Fibroblast of the conjunctiva (primary cell): ENCODE measurements at regions not wholly inside any gene's neighbourhood (a gene's known extent, or its start where the extent isn't known, plus 50 kb on each side); places are given as distances from the start of the nearest gene placed in this dataset.

ENCODE experiments used
- DNase-seq: peaks from one replicate; pipeline ENCODE4 v3.0.0-alpha.2; 2010; ENCODE audit warnings: low read depth

GRCh38 chr2:106572541-106573450 is 85.6 kb downstream of the CD8B2 start:
- DNase-seq: no peak

DNA sequence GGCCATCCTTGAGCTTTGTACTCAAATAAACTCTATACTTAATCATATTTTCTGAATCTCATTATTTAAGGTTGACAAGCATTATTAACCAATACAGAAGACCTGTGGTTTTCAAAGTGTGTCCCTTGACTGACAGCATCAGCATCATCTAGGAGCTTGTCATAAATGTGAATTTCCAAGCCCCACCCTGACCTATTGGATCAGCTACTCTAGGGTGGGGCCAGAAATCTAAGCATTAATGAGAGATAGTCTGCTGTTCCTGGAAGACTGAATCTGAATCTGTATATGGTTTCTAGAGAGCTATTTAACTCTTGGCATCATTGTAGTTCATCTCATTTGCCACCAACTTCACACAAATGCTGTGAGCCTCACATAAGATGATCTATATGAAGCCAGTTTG is 86.6 kb downstream of the CD8B2 start:
- no peak for DNase-seq

DNA sequence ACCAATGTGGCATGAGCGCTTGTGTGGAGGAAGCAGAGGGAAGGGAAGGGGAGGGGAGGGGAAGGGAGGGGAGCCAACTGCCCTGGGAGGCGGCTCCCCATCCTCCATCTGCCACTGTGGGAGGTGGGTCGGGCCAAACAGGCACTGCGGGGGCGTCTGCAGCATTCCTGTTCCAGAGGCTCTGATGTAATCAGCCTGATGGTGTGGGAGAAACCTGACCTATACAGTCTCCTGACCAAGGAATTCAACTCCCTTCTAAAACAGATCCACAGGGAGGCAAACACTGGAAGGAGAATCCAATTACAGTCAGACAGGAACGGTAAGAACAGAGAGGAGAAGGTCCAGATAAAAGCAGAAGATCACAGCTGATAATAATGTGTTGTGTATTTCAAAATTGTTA is 88.8 kb downstream of the CD8B2 start:
- peak; percentile 28 for DNase-seq

DNA sequence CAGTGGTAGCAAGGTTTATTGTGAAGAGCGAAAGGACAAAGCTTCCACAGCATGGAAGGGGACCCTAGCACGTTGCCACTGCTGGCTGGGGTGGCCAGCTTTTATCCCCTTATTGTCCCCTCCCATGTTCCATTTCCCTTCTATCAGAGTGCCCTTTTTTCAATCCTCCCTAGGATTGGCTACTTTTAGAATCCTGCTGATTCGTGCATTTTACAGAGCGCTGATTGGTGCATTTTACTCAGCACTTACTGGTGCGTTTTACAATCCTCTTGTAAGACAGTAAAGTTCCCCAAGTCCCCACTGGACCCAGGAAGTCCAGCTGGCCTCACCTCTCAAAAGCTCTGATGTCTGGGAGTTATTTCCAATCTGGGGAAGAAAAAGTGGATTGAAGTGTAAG is 90.1 kb downstream of the CD8B2 start:
- DNase-seq: no peak

DNA sequence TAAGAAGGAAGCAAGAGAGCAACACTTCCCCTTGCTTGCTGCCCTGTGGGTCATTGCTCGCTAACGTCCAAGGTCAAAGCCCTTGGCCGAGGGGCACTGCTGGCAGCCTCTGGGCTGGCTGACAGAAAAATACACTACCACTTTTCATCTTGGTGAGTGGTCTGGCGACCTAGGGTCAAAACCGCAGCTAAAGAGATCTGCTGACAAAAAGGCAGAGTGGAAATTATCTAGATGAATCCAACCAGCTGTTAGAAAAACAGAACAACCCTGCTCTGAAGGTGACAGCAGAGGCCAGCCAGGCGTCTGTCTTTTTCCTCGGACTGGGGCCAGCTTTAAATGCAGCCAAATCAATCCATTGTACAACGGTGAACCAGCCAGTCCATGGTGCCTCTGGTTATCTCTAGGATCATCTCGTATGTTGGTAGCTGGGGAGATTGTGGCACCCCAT is 92.6 kb downstream of the CD8B2 start:
- no peak for DNase-seq

DNA sequence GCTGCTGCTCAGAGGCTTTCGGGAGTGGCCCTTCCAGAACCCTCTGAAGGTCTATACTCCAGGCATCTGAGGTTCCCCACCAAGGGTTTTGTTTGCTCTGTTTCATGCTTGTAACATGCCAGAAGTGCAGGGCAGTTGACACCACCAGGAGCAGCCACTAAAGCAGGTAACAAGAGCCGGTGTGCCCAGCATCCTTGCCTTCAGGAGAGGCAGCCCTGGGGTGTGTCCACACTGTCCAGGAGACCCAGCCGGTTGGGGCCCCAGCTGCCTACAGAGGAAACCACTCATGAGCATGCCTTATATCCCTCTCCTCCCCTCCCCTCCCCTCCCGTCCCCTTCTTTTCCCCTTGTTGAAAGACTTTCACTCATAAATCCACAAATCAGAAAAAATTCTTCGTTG is 93.1 kb downstream of the CD8B2 start:
- no peak for DNase-seq

DNA sequence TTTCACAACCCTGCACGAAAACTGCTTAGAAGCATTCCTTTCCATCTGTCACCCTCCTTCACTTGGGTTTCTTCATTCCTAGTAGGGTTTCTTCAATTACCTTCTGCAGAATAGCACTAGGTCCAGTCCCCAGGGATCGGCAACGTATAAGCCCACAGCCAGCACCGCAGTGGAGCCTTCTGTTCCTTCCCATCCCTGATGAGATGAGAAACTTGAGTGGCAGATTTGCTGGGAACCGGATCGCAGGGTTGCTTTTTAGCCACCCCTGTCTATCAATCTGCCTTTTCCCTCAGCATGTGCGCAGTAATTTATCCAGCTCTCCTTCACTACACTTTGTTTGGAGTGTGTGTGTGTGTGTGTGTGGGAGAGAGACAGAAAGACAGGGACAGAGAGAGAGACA is 94.2 kb downstream of the CD8B2 start:
- DNase-seq: no peak

GRCh38 chr2:106581755-106582147 is 94.6 kb downstream of the CD8B2 start:
- DNase-seq: no peak

DNA sequence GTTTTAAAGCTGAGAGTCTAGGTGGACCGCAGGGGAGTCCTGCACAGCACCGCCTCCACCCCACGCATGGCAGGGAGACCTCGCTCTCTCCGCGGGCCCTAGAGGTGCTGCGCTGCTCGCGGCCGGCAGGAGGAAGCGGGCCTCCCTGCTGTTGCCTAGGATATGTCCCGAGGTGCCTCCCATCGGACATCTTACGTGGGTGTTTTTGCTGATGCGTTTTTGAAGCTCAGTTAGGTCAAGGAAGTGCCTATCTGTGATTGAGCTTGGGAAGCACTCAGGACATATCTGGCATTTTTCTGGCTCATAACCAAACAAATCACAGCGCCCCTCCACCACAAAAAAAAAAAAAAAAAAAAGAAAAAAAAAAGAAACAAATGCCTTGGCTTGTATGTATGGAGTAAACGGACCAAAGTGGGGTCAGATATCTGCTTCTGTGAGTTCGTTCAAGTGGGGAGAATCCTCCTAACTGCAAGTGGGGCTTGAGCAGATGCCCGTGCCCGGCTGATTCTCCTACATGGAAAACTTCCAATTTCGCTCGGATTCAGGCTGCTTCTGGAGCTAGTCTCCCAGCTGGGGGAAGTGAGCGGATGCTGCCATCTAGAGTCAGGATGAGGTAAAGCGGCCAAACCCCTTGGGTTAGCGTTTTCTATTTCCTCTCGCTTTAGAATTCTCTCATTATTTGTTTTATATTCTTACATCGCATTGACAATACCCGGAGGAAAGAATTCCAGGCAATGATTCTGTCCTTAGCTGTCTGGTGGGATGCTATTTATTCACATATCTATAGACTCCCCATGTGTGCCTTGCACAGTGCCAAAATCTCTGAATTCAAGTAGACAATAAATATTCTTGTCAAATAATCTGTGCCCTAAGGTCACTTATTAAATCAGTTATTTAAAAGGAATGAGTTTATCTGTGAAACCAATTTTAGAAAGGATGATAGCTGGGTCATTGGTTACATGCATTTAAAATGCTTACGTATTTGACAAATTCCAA is 95.3 kb downstream of the CD8B2 start:
- peak; percentile 77 for DNase-seq

DNA sequence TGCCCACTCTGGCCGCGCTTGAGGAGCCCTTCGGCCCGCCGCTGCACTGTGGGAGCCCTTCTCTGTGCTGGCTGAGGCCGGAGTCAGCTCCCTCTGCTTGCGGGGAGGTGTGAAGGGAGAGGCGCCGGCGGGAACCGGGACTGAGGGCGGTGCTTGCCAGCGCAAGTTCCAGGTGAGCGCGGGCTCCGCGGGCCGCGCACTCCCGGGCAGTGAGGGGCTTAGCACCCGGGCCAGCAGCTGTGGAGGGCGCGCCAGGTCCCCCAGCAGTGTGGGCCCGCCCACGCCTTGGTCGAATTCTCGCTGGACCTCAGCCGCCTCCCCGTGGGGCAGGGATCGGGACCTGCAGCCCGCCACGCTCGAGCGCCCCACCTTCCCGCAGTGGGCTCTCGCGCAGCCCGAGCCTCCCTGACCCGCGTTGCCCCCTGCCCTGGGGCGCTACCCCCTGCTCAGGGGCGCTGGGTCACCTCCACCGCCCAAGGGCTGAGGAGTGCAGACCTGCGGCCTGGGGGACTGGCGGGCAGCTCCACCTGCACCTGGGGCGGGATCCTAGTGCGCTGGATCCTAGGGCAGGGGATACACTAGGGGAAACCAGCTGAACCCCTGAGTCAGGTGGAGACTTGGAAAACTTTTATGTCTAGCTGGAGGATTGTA is 97.3 kb downstream of the CD8B2 start:
- DNase-seq: no peak

- DNase-seq: no peak
Measured at GRCh38 chr2:106596844-106597243, 109.7 kb downstream of the CD8B2 start.

DNA sequence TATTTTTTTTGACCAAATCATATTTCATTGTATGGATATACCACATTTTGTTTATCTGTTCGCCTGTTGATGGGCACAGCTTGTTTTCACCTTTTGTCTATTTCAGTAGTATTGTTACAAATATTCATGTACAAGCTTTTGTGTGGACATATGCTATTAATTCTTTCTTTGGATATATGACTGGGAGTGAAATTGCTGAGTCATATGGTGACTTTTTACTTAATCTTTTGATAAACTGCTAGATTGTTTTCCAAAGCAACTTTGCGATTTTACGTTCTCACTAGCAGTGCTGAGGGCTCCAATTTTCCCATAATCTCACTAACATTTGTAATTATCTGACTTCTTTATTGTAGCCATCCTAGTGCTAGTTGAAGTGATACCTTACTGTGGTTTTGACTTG is 112.4 kb downstream of the CD8B2 start:
- DNase-seq: no peak

DNA sequence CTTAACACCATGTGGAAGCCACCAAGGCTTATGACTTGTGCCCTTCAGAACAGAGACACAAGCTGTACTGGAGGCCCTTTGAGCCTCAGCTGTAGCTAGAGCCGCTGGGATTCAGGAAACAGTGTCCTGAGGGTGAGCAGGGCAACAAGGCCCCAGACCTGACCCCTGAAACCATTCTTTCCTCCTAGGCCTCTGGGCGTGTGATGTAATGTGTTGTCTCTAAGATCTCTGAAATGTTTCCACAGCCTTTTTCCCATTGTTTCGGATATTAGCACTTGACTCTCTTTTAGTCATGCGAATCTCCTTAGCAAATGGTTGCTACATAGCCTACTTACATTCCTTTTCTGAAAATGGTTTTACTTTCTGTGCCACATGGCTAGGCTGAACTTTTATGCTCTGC is 114.9 kb downstream of the CD8B2 start:
- no peak for DNase-seq

GRCh38 chr2:106606652-106607051 is 119.5 kb downstream of the CD8B2 start:
- no peak for DNase-seq

- no peak for DNase-seq
Measured at GRCh38 chr2:106607371-106607770, 120.2 kb downstream of the CD8B2 start.

- DNase-seq: no peak
Measured at GRCh38 chr2:106609780-106610179, 122.6 kb downstream of the CD8B2 start.

DNA sequence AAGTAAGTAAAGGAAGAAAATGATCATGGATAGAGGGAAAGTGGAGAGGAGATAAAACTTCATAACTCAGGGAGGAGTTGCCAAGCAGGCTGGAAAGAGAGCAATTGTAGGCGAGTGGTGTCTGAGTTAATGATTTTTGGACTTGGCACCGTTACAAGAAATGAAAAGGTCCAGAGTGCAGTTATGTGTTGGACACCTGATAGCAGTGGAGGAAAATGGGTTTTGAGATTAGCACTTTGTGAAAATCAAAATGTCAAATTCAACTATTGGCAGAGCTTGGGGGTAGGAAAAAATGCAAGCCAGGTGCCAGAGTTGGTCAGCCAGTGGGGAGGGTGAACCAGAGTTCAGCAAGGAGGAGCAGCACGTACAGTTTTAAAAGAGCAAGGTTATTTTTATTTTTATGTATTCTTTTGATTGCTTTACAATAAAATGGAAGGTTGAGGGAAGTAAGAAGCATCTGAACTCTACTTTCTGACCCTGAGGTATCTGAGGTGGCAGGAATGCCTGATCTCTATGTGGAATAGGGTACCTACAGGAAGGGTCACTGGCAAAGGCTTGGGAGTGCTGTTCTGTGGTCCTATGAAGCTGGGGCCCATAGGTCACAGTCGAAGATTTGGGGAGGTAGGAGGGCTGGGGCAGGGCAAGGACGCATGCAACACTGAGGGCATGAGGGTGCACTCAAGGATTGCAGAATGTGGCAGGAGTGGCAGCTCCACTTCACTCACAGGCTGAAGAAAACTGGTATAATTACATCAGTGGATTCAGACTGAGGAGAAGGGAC is 127.5 kb downstream of the CD8B2 start:
- no peak for DNase-seq

DNA sequence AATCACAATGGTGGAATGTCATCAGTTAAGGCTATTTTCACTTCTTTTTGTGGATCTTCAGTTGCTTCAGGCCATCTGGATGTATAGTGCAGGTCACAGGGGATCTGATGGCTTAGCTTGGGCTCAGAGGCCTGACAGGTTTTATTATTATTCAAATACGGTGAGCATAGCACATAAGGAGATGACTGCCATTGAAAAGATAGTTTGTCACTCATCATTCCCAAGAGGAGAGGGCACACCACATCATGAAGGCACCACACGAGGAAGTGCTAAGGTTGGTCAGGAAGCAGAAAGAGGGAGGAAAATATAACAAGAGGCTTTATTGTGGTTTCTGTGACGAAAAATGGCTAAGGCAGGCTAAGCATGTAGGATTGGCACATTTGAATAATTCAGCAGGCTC is 131.4 kb downstream of the CD8B2 start:
- DNase-seq: no peak

DNA sequence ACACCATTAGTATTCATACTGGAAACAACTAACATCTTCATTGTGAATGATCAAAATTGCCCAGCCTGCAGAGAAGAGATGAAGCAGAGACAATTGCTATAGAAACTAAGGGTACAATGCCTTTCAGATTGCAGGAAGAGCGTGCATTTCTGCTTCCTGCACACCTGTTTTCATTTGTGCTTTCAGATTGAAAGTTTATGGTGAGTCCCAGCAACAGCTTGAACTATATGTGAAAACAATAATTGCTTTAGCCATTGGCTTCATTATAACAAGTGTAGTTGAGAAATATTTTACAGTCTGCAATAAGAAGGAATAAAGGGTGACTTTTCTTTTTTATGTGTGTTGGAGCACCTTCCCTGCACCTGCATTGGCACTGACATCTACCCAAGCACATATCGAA is 136.3 kb downstream of the CD8B2 start:
- no peak for DNase-seq

DNA sequence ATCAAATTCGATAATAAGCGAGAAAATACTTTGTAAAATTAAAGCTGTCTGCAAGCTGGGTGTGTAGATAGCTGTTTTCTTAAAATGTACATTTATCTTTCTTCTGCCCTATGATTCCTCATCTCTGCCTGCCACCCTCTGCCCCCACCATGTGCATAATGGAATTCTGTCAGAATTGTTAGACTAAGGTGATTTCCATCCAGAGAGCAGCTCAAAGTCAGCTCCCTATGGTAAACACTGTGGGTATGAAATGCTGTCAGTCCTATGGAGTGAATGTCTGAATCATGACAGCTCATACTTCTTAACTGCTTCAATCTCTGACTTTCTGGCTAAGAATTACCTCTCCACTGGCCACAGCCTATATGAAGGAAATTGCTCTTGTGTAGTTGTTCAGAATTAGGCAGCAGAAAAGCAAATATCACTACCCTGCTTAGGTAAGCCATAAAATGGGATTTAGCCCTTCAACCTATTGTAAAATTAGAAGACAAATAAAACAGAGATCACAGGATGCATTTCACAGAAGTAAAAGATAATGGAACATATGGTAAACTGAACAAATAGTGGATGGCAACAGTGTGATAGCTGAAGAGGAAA is 137.7 kb downstream of the CD8B2 start:
- no peak for DNase-seq

DNA sequence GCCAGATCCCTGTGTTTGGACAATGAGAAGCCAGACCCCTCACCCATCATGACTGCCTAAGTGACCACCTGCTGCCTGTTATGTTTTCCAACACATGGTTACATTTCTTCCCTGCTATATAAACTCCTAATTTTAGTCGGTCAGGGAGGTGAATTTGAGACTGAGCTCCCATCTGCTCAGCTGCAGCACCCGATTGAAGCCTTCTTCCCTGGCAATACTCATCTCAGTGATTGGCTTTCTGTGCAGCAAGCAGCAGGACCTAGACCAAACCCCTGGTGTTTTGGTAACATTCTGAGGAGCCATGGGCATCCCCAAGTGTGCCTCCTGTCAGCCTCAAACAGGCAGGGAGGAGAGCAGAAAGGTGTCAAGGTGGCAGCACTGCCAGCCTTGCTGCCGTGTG is 141.2 kb downstream of the CD8B2 start:
- no peak for DNase-seq
